Nephron (organoid): ENCODE measurements at regions not wholly inside any gene's neighbourhood (a gene's known extent, or its start where the extent isn't known, plus 50 kb on each side); places are given as distances from the start of the nearest gene placed in this dataset.

Source experiments
- H3K27ac Mint-ChIP-seq, 3 experiments: 2 replicates each; pipeline ENCODE4 v1.8.0; 2020; ENCODE audit warnings: mixed read lengths in 3 of 3, mild to moderate bottlenecking in 2 of 3, moderate library complexity in 1 of 3
- H3K27me3 Mint-ChIP-seq: 2 replicates; pipeline ENCODE4 v1.8.0; 2021; ENCODE audit warnings: low read depth, mild to moderate bottlenecking, moderate library complexity, mixed read lengths
- H3K36me3 Mint-ChIP-seq: 2 replicates; pipeline ENCODE4 v1.8.0; 2020; ENCODE audit warnings: low read depth, mixed read lengths
- H3K4me1 Mint-ChIP-seq: 2 replicates; pipeline ENCODE4 v1.8.0; 2020; ENCODE audit warnings: mixed read lengths
- H3K4me3 Mint-ChIP-seq, 3 experiments: 2 replicates each; pipeline ENCODE4 v1.8.0; 2020; ENCODE audit warnings: mild to moderate bottlenecking in 3 of 3, mixed read lengths in 3 of 3, moderate library complexity in 2 of 3
- H3K9me3 Mint-ChIP-seq: 2 replicates; pipeline ENCODE4 v1.8.0; 2020; ENCODE audit warnings: mixed read lengths
- TF ChIP-seq, protein P1 (sequence below), 3 experiments: fragments of 200-600 bp; sonication (generic); IDR thresholded peaks; one replicate each; pipeline ENCODE4 v1.5.0; 2021; ENCODE audit warnings: antibody characterized with exemption in 3 of 3; ENCODE audit not compliant: unreplicated experiment in 3 of 3

DNA sequence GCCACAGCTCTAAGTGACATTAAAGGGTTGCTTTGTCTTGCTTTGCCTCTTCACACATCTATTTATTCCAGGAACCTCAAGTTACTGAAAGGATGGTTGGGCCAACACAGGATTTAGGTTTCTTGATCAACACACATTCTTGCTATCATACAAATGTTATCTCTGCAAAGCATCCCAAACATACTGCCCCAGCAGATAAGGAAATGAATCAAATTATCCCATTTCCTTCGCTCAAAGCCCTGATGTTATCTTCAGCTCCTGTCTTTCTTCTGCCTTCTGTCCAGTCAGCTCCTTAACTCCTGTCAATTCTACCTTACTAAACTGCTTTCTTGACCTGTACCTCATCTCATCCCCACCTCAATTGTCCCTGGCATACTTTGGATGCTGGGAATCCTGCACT is 355.9 kb upstream of the TENM4 start:
- Mint-ChIP-seq H3K9me3 (no peaks in the 10 kb centered on the region), H3K4me3 (no peak overlapping the region), H3K27me3 (no peaks in the 10 kb centered on the region), H3K36me3 (no peaks in the 10 kb centered on the region), H3K4me1 (no peaks in the 10 kb centered on the region), H3K27ac (no peak overlapping the region)
- TF ChIP-seq, protein P1, sequence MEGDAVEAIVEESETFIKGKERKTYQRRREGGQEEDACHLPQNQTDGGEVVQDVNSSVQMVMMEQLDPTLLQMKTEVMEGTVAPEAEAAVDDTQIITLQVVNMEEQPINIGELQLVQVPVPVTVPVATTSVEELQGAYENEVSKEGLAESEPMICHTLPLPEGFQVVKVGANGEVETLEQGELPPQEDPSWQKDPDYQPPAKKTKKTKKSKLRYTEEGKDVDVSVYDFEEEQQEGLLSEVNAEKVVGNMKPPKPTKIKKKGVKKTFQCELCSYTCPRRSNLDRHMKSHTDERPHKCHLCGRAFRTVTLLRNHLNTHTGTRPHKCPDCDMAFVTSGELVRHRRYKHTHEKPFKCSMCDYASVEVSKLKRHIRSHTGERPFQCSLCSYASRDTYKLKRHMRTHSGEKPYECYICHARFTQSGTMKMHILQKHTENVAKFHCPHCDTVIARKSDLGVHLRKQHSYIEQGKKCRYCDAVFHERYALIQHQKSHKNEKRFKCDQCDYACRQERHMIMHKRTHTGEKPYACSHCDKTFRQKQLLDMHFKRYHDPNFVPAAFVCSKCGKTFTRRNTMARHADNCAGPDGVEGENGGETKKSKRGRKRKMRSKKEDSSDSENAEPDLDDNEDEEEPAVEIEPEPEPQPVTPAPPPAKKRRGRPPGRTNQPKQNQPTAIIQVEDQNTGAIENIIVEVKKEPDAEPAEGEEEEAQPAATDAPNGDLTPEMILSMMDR (IDR thresholded peaks at IDR 0.05; ENCODE audit: unreplicated experiment in 3 of 3): no peak

DNA sequence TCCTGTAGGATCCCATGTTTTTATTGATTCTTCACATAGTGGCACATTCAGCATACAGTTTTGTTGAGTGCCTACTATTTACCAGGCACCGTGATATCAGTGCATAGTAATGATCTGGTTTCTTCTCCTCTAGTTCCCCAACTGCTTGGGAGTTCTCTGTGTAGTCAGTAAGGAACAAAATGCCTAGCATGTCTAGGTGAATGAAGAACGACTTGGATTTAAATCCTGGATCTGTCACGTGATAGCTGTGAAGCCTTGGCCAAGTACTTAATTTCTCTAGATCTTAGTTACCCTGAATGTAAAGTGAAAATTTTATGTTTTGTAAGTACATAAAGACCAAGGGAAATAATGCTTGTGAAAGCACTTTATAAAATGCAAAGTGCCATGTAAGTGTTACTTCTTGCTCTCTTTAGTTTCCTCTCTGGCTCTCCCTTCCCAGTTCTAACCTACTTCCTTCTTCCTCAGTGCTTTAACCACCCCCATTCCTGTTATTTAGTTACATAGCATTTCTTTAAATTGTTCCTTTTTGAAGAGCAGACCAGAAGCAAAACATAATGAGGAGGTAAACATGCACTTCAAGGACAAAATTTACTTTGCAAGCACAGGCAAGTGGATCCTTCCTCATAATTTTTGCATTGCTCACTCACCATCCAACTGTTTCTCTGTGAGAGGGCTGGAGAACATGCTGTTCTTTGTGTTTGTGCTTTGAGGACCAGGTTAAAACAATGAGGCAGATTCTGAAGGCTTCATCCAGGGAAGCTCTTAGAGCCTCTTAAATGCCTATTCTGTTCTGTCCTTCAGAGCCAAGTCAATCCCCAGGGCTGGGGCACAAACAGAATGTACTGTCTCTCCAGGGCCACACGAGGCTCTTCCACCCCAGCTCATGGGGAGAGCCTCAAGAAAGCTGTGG is 353.9 kb upstream of the TENM4 start:
- no peaks in the 10 kb centered on the region for H3K27me3 Mint-ChIP-seq
- no peak overlapping the region for H3K27ac Mint-ChIP-seq
- H3K36me3 Mint-ChIP-seq: no peaks in the 10 kb centered on the region
- TF ChIP-seq, protein P1 (IDR thresholded peaks at IDR 0.05; ENCODE audit: unreplicated experiment in 3 of 3): no peak
- no peaks in the 10 kb centered on the region for H3K4me1 Mint-ChIP-seq
- H3K4me3 Mint-ChIP-seq: no peak overlapping the region
- no peaks in the 10 kb centered on the region for H3K9me3 Mint-ChIP-seq

DNA sequence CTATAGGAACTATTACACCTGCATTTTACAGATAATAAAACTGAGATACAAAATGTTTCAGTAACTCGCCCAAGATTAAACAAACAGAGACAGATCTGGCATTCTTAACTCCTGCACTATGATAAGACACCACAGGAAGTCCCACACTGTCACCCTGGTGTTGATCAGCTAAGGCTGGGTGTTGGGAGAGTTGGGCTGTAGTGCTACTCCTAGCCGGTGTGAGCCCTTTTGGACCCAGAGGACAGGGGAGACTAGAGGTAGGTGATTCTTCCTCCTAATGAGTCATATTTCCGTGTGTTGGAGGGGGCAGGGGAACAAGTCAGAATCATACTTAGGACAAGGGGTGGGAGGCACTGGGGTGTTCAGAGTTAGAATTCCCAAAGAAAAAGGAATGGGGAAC is 353.2 kb upstream of the TENM4 start:
- Mint-ChIP-seq H3K27ac (no peak overlapping the region), H3K9me3 (no peaks in the 10 kb centered on the region), H3K4me1 (no peaks in the 10 kb centered on the region), H3K27me3 (no peaks in the 10 kb centered on the region), H3K4me3 (no peak overlapping the region), H3K36me3 (no peaks in the 10 kb centered on the region)
- TF ChIP-seq, protein P1 (IDR thresholded peaks at IDR 0.05; ENCODE audit: unreplicated experiment in 3 of 3): no peak

DNA sequence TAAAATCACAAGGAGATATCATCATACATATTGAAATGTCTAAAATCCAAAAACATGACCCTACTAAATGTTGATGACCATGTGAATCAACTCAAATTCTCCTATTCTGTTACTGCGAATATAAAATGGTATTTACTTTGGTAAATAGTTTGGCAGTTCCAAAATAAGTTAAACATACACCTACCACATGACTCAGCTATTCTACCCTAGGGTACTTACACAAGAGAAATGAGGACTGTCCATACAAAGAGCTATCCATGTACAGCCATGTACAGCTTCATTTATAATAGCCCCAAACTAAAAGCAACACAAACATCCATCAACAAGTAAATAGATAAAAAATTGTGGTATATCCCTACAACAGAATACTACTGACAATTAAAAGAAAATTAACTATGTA is 346.1 kb upstream of the TENM4 start:
- TF ChIP-seq, protein P1 (IDR thresholded peaks at IDR 0.05; ENCODE audit: unreplicated experiment in 3 of 3): no peak
- Mint-ChIP-seq H3K9me3 (peaks cover 3% of the 10 kb centered on the region), H3K36me3 (peaks cover 4% of the 10 kb centered on the region), H3K4me3 (no peak overlapping the region), H3K4me1 (no peaks in the 10 kb centered on the region), H3K27ac (no peak overlapping the region), H3K27me3 (peaks cover 3% of the 10 kb centered on the region)

DNA sequence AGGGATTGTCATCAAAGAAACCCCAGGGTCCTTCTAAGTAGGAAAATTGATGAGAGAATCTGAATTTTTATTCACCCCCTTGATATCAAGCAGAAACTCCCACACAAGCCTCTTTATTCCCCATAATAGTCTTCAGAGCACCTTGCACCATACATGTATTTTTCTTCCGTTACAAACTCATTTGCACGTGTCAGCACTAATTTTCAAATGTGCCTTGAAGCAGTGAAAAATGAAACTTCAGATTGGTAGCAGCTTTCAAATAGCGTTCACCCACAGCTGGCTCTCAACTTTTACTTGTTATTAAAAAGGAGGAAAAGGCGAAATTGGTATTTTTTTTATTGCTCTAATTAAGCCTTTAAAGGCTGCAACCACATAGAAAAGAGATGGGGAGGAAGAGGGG is 343.0 kb upstream of the TENM4 start:
- H3K4me3 Mint-ChIP-seq: no peak overlapping the region
- H3K9me3 Mint-ChIP-seq: peaks cover 3% of the 10 kb centered on the region
- no peaks in the 10 kb centered on the region for H3K4me1 Mint-ChIP-seq
- H3K36me3 Mint-ChIP-seq: peaks cover 4% of the 10 kb centered on the region
- H3K27me3 Mint-ChIP-seq: peaks cover 3% of the 10 kb centered on the region
- H3K27ac Mint-ChIP-seq: no peak overlapping the region
- TF ChIP-seq, protein P1 (IDR thresholded peaks at IDR 0.05; ENCODE audit: unreplicated experiment in 3 of 3): no peak

DNA sequence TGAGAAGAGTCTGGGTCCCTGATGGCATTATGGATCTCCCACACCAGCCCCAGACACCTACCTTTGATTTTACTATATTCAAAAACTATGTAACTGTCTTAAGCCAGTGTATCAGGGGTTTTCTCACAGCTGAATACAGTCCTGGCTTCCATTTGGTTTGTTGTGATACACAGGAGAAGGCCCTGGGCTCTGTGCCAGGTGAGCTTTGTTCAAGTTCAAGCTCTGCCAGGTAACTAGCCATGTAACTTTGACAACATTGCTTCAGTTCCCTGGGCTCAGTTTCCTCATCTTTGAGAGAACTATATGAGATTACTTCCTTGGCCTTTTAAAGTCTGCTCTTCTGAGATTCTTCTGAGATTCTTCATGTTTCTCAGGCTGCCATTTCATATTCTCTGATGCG is 327.5 kb upstream of the TENM4 start:
- H3K9me3 Mint-ChIP-seq: no peaks in the 10 kb centered on the region
- H3K4me3 Mint-ChIP-seq: no peak overlapping the region
- H3K27ac Mint-ChIP-seq: no peak overlapping the region
- no peaks in the 10 kb centered on the region for H3K4me1 Mint-ChIP-seq
- H3K36me3 Mint-ChIP-seq: no peaks in the 10 kb centered on the region
- H3K27me3 Mint-ChIP-seq: no peaks in the 10 kb centered on the region
- TF ChIP-seq, protein P1 (IDR thresholded peaks at IDR 0.05; ENCODE audit: unreplicated experiment in 3 of 3): no peak
